ENCODE measurements at regions not wholly inside any gene's neighbourhood (a gene's known extent, or its start where the extent isn't known, plus 50 kb on each side); places are given as distances from the start of the nearest gene placed in this dataset.

DNA sequence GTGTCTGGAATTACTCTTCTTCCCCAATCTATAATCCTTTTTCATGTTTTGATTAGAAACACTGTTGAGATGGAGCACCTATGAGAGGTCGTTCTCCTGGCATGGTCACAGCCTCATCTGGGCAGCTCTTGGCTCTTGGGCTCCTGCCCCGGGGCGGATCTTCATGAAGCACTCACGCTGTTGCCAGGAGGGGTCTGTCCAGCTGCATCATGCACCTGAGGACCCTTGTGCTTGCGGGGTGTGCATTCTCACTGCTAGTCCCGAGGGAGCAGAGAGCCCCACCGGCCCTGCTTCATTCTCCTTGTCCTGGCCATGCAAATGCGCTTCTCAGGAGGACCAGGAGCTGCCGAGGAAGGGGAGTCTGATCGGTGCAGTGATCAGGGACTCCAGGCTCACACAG, 117.6 kb upstream of the S1PR3 start:
- H3K36me3 ChIP-seq (ENCODE audit: insufficient read depth, low read length) = no peaks in the 10 kb centered on the region
- no peaks in the 10 kb centered on the region for H3K9me3 ChIP-seq (ENCODE audit: low read length)
- H3K4me2 ChIP-seq (ENCODE audit: low read length) = no peak overlapping the region; the same call in 1 of the 2 replicates
- H2AFZ ChIP-seq (ENCODE audit: low read length) = no peak overlapping the region
- no peaks in the 10 kb centered on the region for H4K20me1 ChIP-seq (ENCODE audit: insufficient read depth, low read length)
- DNase-seq (ENCODE audit: low spot score) = no peak
- H3K79me2 ChIP-seq (ENCODE audit: insufficient read depth, low read depth, low read length) = no peaks in the 10 kb centered on the region
- CTCF ChIA-PET (ENCODE audit: unreplicated experiment) = no interaction called here
- no peaks in the 10 kb centered on the region for H3K9me2 ChIP-seq (ENCODE audit: insufficient read depth, low read length)
- BruUV-seq (replicated peaks) = no TSS peak
- H3K27ac ChIP-seq (ENCODE audit: low read depth, low read length, poor library complexity, severe bottlenecking) = no peak overlapping the region
- no peak overlapping the region for H3K4me3 ChIP-seq (ENCODE audit: low read depth, low read length, poor library complexity, severe bottlenecking)
- POLR2A ChIA-PET = no interaction called here
- peaks cover 19% of the 10 kb centered on the region for H3K4me1 ChIP-seq (ENCODE audit: insufficient read depth, low read length, poor library complexity, severe bottlenecking)
- no peak for TF ChIP-seq EZH2phosphoT487 (IDR thresholded peaks at IDR 0.05; ENCODE audit: borderline replicate concordance, low read depth, low read length)
- TF ChIP-seq, protein P1, sequence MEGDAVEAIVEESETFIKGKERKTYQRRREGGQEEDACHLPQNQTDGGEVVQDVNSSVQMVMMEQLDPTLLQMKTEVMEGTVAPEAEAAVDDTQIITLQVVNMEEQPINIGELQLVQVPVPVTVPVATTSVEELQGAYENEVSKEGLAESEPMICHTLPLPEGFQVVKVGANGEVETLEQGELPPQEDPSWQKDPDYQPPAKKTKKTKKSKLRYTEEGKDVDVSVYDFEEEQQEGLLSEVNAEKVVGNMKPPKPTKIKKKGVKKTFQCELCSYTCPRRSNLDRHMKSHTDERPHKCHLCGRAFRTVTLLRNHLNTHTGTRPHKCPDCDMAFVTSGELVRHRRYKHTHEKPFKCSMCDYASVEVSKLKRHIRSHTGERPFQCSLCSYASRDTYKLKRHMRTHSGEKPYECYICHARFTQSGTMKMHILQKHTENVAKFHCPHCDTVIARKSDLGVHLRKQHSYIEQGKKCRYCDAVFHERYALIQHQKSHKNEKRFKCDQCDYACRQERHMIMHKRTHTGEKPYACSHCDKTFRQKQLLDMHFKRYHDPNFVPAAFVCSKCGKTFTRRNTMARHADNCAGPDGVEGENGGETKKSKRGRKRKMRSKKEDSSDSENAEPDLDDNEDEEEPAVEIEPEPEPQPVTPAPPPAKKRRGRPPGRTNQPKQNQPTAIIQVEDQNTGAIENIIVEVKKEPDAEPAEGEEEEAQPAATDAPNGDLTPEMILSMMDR (conservative IDR thresholded peaks at IDR 0.05; ENCODE audit: low read length) = no peak
- intact Hi-C loops (cut with micrococcal nuclease; ENCODE audit: unreplicated experiment) = no loop called here

DNA sequence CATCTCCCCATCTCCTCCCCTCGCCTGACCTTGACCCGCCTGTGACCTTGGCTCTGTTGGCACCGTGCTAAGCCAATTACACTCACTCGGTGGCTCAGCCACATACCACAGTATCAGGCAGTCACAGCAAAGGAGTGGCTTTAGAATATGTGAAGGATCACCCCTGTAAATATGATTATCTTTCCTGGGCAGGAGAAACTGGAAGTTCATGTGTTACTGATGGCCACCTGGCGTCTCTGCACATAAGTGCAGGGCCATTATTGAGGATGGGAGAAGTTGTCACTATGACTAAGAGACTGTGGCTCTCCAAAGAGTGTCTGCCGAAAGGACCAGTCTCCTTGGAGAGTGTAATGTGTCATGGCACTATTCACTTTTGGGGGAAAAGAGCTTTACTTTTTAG, 116.9 kb upstream of the S1PR3 start:
- Histone ChIP-seq H3K27ac (ENCODE audit: low read depth, low read length, poor library complexity, severe bottlenecking) (no peak overlapping the region), H3K79me2 (ENCODE audit: insufficient read depth, low read depth, low read length) (no peaks in the 10 kb centered on the region), H3K9me2 (ENCODE audit: insufficient read depth, low read length) (no peaks in the 10 kb centered on the region), H4K20me1 (ENCODE audit: insufficient read depth, low read length) (no peaks in the 10 kb centered on the region), H3K36me3 (ENCODE audit: insufficient read depth, low read length) (no peaks in the 10 kb centered on the region), H3K9me3 (ENCODE audit: low read length) (no peaks in the 10 kb centered on the region), H3K4me3 (ENCODE audit: low read depth, low read length, poor library complexity, severe bottlenecking) (no peak overlapping the region), H3K4me2 (ENCODE audit: low read length) (no peak overlapping the region; the same call in 1 of the 2 replicates), H2AFZ (ENCODE audit: low read length) (no peak overlapping the region), H3K4me1 (ENCODE audit: insufficient read depth, low read length, poor library complexity, severe bottlenecking) (peaks cover 19% of the 10 kb centered on the region)
- DNase-seq (ENCODE audit: low spot score) = no peak
- TF ChIP-seq EZH2phosphoT487 (IDR thresholded peaks at IDR 0.05; ENCODE audit: borderline replicate concordance, low read depth, low read length) = no peak
- TF ChIP-seq, protein P1 (conservative IDR thresholded peaks at IDR 0.05; ENCODE audit: low read length) = peak; percentile 40; the same call in 1 of the 2 replicates
- ChIA-PET CTCF (ENCODE audit: unreplicated experiment) (no interaction called here), POLR2A (interaction anchor here (1.2 kb wide), 1 partner anchor 48 kb away, joined by 3 read pairs; no protein-coding TSS in a partner anchor)
- intact Hi-C loops (cut with micrococcal nuclease; ENCODE audit: unreplicated experiment) = no loop called here
- BruUV-seq (replicated peaks) = no TSS peak

- intact Hi-C loops (cut with micrococcal nuclease; ENCODE audit: unreplicated experiment) = no loop called here
Observed at GRCh38 chr9:88875400-88876120, 115.7 kb upstream of the S1PR3 start.

More at GRCh38 chr9:88875400-88876120, 115.7 kb upstream of the S1PR3 start:
- Histone ChIP-seq H3K27ac (ENCODE audit: low read depth, low read length, poor library complexity, severe bottlenecking) (no peak overlapping the region), H3K79me2 (ENCODE audit: insufficient read depth, low read depth, low read length) (no peaks in the 10 kb centered on the region), H3K4me1 (ENCODE audit: insufficient read depth, low read length, poor library complexity, severe bottlenecking) (peaks cover 19% of the 10 kb centered on the region), H3K4me3 (ENCODE audit: low read depth, low read length, poor library complexity, severe bottlenecking) (no peak overlapping the region), H2AFZ (ENCODE audit: low read length) (no peak overlapping the region), H4K20me1 (ENCODE audit: insufficient read depth, low read length) (no peaks in the 10 kb centered on the region), H3K9me2 (ENCODE audit: insufficient read depth, low read length) (no peaks in the 10 kb centered on the region), H3K36me3 (ENCODE audit: insufficient read depth, low read length) (no peaks in the 10 kb centered on the region), H3K9me3 (ENCODE audit: low read length) (no peaks in the 10 kb centered on the region), H3K4me2 (ENCODE audit: low read length) (no peak overlapping the region)
- BruUV-seq (replicated peaks) = no TSS peak
- no peak for TF ChIP-seq EZH2phosphoT487 (IDR thresholded peaks at IDR 0.05; ENCODE audit: borderline replicate concordance, low read depth, low read length)
- TF ChIP-seq, protein P1 (conservative IDR thresholded peaks at IDR 0.05; ENCODE audit: low read length) = no peak
- CTCF ChIA-PET (ENCODE audit: unreplicated experiment) = no interaction called here
- POLR2A ChIA-PET = interaction anchor here (1.2 kb wide), 1 partner anchor 47 kb away, joined by 3 read pairs; no protein-coding TSS in a partner anchor
- DNase-seq (ENCODE audit: low spot score) = no peak

All from OCI-LY7 (cell line).